Right atrium auricular region (tissue), 2 donors: ENCODE measurements at regions not wholly inside any gene's neighbourhood (a gene's known extent, or its start where the extent isn't known, plus 50 kb on each side); places are given as distances from the start of the nearest gene placed in this dataset.

Experiments used
- DNase-seq: peaks from one replicate; pipeline ENCODE4 v3.0.0-alpha.2; 2019; ENCODE audit warnings: low spot score
- H3K27ac ChIP-seq, 2 donors: fragments of 200-600 bp; sonication (generic); 1 replicate in 1 of 2; 2 replicates in 1 of 2; pipeline ENCODE4 v1.5.1; 2016 to 2019
- H3K27me3 ChIP-seq, 2 donors: fragments of 200-600 bp; sonication (generic); one replicate each; pipeline versions ENCODE4 v1.5.1 to v1.6.0; 2017 to 2019
- H3K36me3 ChIP-seq: fragments of 200-600 bp; sonication (generic); one replicate; pipeline ENCODE4 v1.5.1; 2016
- H3K4me1 ChIP-seq, 2 donors: fragments of 200-600 bp; sonication (generic); one replicate each; pipeline versions ENCODE4 v1.5.1 to v1.6.0; 2017 to 2019
- H3K4me3 ChIP-seq, 2 donors: fragments of 200-600 bp; sonication (generic); 1 replicate in 1 of 2; 2 replicates in 1 of 2; pipeline ENCODE4 v1.5.1; 2017 to 2019; ENCODE audit warnings: mild to moderate bottlenecking in 1 of 2, moderate library complexity in 1 of 2
- H3K9me3 ChIP-seq, 2 donors: fragments of 200-600 bp; sonication (generic); one replicate each; pipeline ENCODE4 v1.5.1; 2019
- CTCF ChIP-seq, 2 donors: fragments of 200-600 bp; sonication (generic); IDR thresholded peaks; one replicate each; pipeline ENCODE4 v1.5.1; 2019; ENCODE audit warnings: antibody characterized with exemption in 2 of 2

GRCh38 chr4:96993560-96993959 lies 1149.7 kb downstream of the STPG2 start:
- TF ChIP-seq CTCF (IDR thresholded peaks at IDR 0.05) = no peak
- H3K4me3 ChIP-seq = no peak overlapping the region
- no peaks in the 10 kb centered on the region for H3K4me1 ChIP-seq
- no peak overlapping the region for H3K27ac ChIP-seq
- no peaks in the 10 kb centered on the region for H3K36me3 ChIP-seq
- DNase-seq = no peak
- H3K27me3 ChIP-seq = no peaks in the 10 kb centered on the region
- H3K9me3 ChIP-seq = no peaks in the 10 kb centered on the region

- Histone ChIP-seq H3K27ac (no peak overlapping the region), H3K4me1 (no peaks in the 10 kb centered on the region), H3K9me3 (no peaks in the 10 kb centered on the region), H3K36me3 (no peaks in the 10 kb centered on the region), H3K4me3 (no peak overlapping the region), H3K27me3 (no peaks in the 10 kb centered on the region)
- DNase-seq = no peak
- TF ChIP-seq CTCF (IDR thresholded peaks at IDR 0.05) = no peak
These were observed 1139.6 kb downstream of the STPG2 start for GRCh38 chr4:97003715-97004114.

GRCh38 chr4:97013309-97013708 lies 1130.0 kb downstream of the STPG2 start:
- no peak for TF ChIP-seq CTCF (IDR thresholded peaks at IDR 0.05)
- H3K9me3 ChIP-seq = no peaks in the 10 kb centered on the region
- H3K4me1 ChIP-seq = no peaks in the 10 kb centered on the region
- H3K27ac ChIP-seq = no peak overlapping the region
- no peaks in the 10 kb centered on the region for H3K27me3 ChIP-seq
- DNase-seq = no peak
- H3K36me3 ChIP-seq = no peaks in the 10 kb centered on the region
- no peak overlapping the region for H3K4me3 ChIP-seq

GRCh38 chr4:97013711-97014110 lies 1129.6 kb downstream of the STPG2 start:
- Histone ChIP-seq H3K27ac (no peak overlapping the region), H3K36me3 (no peaks in the 10 kb centered on the region), H3K4me3 (no peak overlapping the region), H3K9me3 (no peaks in the 10 kb centered on the region), H3K4me1 (no peaks in the 10 kb centered on the region), H3K27me3 (no peaks in the 10 kb centered on the region)
- no peak for DNase-seq
- TF ChIP-seq CTCF (IDR thresholded peaks at IDR 0.05) = no peak

- Histone ChIP-seq H3K36me3 (no peaks in the 10 kb centered on the region), H3K9me3 (no peaks in the 10 kb centered on the region), H3K4me3 (no peak overlapping the region), H3K27me3 (no peaks in the 10 kb centered on the region), H3K27ac (no peak overlapping the region), H3K4me1 (no peaks in the 10 kb centered on the region)
- no peak for DNase-seq
- no peak for TF ChIP-seq CTCF (IDR thresholded peaks at IDR 0.05)
These were observed 1128.0 kb downstream of the STPG2 start for GRCh38 chr4:97015301-97015700.

- Histone ChIP-seq H3K27ac (no peak overlapping the region), H3K4me3 (no peak overlapping the region), H3K4me1 (no peaks in the 10 kb centered on the region), H3K36me3 (no peaks in the 10 kb centered on the region), H3K27me3 (no peaks in the 10 kb centered on the region), H3K9me3 (no peaks in the 10 kb centered on the region)
- no peak for DNase-seq
- no peak for TF ChIP-seq CTCF (IDR thresholded peaks at IDR 0.05)
These were observed 1126.9 kb downstream of the STPG2 start for GRCh38 chr4:97016186-97016907.
